NCI-H460 (cell line): ENCODE measurements at regions not wholly inside any gene's neighbourhood (a gene's known extent, or its start where the extent isn't known, plus 50 kb on each side); places are given as distances from the start of the nearest gene placed in this dataset.
"Not testable (repeated sequence)": the region's sequence is repeated elsewhere in the genome, so short reads cannot be mapped to it uniquely, and the experiment has no call there.

Experiments
- DNase-seq: peaks from one replicate; pipeline ENCODE4 v3.0.0-alpha.2; 2016; ENCODE audit warnings: low read depth; ENCODE audit errors: extremely low read depth

DNA sequence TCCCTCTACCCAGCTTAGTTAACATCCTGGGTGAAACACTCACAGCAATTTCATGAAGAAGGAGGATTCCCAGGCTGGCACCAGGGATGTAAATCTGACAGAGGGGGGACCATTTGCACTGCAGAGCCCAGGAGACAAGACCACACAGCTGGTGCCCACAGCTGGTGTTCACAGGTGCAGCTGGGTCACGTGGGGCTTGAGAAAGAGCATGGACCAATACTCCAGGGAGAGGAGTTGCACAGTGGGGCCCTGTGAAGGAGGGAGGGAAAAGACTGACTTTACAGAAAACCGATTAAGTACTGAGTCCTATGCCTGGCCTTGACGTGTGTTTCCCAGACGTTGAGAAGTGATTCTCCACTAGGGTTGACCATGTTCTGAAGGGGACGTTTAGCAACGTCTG is 1316.7 kb upstream of the TMEM132C start:
- DNase-seq = no peak

GRCh38 chr12:126952096-126953007 is 1314.6 kb upstream of the TMEM132C start:
- DNase-seq = no peak

GRCh38 chr12:126953365-126953889 is 1313.5 kb upstream of the TMEM132C start:
- no peak for DNase-seq

DNA sequence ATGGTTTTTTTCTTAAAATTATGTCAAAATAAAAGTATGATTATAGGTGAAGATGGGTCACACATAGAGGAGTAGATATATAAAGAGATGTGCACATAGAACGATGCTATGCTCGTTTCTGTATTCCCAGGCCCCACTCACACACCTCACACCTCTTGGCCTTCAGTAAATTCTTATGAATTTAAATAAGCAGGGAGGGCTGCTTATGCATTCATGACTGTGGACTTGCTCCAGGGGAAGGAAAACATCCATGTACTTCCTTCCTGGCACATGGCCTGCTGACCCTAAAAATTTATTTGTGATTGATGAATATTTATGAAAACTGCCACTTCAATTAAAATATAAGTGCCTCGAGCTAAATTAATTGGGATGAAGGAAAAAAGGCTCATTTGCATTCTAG is 1306.7 kb upstream of the TMEM132C start:
- no peak for DNase-seq

DNA sequence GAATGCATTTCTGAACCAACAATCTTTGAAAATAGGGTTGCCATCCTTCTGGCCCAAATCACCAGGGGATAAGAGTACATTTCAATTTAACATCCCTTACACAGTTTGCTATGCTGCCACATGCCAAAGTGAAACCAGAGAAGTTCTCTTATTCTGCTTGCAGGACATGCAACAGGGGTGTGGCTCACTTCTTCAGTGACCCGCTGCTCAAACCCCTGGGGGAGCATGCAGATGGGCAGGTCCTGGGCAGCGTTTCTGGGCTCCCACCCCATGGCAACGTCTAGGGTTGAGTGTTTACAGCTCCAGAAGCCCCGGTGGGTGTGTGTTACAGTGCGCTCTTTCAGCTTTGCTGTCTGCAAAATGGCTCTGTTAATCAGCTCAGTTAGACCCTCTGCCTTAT is 1306.3 kb upstream of the TMEM132C start:
- no peak for DNase-seq

GRCh38 chr12:126963825-126964224 is 1303.1 kb upstream of the TMEM132C start:
- no peak for DNase-seq

GRCh38 chr12:126966498-126966897 is 1300.5 kb upstream of the TMEM132C start:
- DNase-seq = no peak

DNA sequence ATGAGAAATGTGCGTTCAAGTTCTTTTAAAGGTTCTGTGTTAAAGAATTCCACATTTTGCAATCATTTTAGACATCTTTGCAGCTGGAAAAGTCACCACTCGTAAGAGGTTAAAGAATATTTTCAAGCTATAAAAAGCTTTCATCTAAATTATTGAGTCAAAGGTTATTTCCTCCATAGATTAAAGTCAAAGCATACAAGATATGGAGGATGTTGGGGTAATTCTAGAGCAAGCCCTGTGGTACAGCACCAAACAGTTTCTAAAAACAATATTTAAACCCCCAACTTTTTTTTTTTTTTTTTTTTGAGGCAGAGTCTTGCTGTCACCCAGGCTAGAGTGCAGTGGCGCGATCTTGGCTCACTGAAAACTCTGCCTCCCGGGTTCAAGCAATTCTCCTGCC is 1299.8 kb upstream of the TMEM132C start:
- no peak for DNase-seq

DNA sequence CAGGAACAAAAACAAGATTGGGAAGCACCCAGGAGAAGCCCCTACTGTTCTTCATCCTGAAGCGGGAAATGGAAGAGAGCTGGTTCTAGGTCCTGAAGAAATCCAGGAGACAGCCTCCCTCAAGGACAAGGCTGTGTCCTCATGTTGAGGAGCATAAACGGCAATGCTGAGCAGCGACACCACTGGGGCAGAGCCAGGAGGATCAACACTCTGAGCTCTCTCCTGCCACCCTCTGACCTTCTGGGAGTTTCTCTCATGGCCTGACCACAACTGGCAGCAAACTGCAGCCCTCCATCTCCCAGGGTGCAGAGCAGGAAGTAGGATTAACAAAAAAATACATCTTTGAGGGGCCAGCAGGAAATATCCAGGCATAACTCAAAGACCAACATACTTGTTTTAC is 1292.2 kb upstream of the TMEM132C start:
- peak; percentile 5 for DNase-seq

DNA sequence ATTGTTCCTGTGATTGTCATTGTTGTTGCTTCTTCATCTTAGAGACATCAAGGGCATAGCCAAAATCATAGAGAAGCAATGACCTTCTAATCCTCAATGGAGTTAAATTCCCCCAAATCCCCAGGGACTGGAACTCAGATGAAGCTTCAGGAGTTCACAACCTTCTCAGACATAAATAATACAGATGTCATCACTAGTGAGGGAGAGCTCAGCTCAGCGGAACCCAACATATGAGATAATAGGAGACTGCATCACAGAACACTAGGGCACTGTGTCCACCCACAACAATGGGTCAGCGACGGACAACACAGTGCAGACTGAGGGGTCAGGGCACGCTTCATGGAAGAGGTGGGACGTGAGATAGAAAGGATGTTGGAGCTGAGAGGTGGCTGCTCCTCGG is 1290.4 kb upstream of the TMEM132C start:
- no peak for DNase-seq

DNA sequence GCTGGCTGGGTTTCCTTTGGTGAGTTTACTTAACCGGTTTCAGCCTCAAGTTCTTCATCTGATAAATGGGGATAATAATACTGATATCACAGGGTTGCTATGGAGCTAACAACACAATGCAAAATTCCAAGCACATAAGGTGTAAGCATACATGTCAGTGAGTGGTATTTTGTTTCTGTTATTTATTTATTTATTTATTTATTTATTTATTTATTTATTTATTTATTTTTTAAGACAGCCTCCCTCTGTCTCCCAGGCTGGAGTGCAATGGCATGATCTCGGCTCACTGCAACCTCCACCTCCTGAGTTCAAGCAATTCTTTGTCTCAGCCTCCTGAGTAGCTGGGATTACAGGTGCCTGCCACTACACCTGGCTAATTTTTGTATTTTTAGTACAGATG is 1287.4 kb upstream of the TMEM132C start:
- not testable (repeated sequence) for DNase-seq

DNA sequence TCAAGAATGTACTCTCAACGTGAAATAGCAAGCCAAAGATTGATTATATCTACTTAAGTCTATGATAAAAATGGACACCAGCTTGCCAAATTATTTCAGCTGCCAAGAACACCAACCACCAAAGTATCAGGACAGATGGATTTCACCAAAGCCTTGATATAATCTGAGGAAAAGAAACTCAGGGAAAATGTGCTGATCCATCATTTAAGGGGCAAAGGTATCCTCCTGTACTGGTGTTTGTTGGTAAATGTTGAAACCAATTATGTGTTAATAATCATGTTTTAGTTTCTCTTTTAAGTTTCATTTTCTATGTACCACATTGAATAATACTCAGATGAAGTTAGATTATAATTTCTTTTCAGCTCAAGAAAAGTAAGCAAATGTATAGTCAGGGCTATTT is 1284.3 kb upstream of the TMEM132C start:
- DNase-seq = no peak

- not testable (repeated sequence) for DNase-seq
These were observed 1283.2 kb upstream of the TMEM132C start for GRCh38 chr12:126983735-126984134.

DNA sequence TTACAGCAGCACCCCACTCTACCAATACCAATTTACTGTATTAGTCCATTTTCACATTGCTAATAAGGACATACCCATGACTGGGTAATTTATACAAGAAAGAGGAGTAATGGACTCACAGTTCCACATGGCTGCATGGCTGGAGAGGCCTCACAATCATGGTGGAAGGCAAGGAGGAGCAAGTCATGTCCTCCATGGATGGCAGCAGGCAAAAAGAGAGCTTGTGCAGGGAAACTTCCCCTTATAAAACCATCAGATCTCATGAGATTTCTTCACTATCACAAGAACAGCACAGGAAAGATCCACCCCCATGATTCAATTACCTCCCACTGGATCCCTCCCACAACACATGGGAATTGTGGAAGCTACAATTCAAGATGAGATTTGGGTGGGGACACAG is 1281.3 kb upstream of the TMEM132C start:
- not testable (repeated sequence) for DNase-seq

- DNase-seq = no peak
These were observed 1277.4 kb upstream of the TMEM132C start for GRCh38 chr12:126989532-126989931.

GRCh38 chr12:126993898-126994297 is 1273.1 kb upstream of the TMEM132C start:
- no peak for DNase-seq

DNA sequence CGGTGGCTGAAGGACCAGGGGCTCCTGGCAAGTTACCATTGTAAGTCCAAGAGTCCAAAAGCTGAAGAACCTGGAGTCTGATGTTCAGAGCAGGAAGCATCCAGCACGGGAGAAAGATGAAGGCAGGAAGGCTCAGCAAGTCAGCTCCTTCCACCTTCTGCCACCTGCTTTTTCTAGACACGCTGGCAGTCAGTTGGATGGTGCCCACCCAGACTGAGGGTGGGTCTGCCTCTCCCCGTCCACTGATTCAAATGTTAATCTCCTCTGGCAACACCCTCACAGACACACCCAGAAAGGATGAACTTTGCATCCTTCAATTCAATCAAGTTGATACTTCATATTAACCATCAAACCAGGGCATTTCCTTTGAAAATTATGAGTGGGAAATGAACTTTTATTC is 1272.4 kb upstream of the TMEM132C start:
- no peak for DNase-seq

- no peak for DNase-seq
These were observed 1268.9 kb upstream of the TMEM132C start for GRCh38 chr12:126998031-126998430.

- DNase-seq = no peak
These were observed 1268.2 kb upstream of the TMEM132C start for GRCh38 chr12:126998747-126999285.

GRCh38 chr12:126999352-126999751 is 1267.6 kb upstream of the TMEM132C start:
- DNase-seq = no peak

- DNase-seq = no peak
These were observed 1261.6 kb upstream of the TMEM132C start for GRCh38 chr12:127005406-127005805.

GRCh38 chr12:127006972-127007371 is 1260.0 kb upstream of the TMEM132C start:
- DNase-seq = no peak
